Tibial nerve (tissue), 3 donors: ENCODE measurements at regions not wholly inside any gene's neighbourhood (a gene's known extent, or its start where the extent isn't known, plus 50 kb on each side); places are given as distances from the start of the nearest gene placed in this dataset.

ENCODE experiments used
- POLR2A ChIP-seq, 2 donors: fragments of 450-650 bp; IDR thresholded peaks; one replicate each; pipeline ENCODE4 v1.6.1; 2017; ENCODE audit warnings: antibody characterized with exemption in 2 of 2, mild to moderate bottlenecking in 2 of 2, moderate library complexity in 2 of 2
- TF ChIP-seq, protein P1 (sequence below), 5 experiments: fragments of 200-600 bp in 3 of 5; fragments of 450-650 bp in 2 of 5; sonication (generic) in 3 of 5; IDR thresholded peaks; one replicate each; pipeline ENCODE4 v1.5.1; 2016 to 2019; ENCODE audit warnings: antibody characterized with exemption in 5 of 5, mild to moderate bottlenecking in 3 of 5, moderate library complexity in 2 of 5

- TF ChIP-seq POLR2A (IDR thresholded peaks at IDR 0.05) = no peak
- TF ChIP-seq, protein P1, sequence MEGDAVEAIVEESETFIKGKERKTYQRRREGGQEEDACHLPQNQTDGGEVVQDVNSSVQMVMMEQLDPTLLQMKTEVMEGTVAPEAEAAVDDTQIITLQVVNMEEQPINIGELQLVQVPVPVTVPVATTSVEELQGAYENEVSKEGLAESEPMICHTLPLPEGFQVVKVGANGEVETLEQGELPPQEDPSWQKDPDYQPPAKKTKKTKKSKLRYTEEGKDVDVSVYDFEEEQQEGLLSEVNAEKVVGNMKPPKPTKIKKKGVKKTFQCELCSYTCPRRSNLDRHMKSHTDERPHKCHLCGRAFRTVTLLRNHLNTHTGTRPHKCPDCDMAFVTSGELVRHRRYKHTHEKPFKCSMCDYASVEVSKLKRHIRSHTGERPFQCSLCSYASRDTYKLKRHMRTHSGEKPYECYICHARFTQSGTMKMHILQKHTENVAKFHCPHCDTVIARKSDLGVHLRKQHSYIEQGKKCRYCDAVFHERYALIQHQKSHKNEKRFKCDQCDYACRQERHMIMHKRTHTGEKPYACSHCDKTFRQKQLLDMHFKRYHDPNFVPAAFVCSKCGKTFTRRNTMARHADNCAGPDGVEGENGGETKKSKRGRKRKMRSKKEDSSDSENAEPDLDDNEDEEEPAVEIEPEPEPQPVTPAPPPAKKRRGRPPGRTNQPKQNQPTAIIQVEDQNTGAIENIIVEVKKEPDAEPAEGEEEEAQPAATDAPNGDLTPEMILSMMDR (IDR thresholded peaks at IDR 0.05) = no peak
These were observed 58.3 kb upstream of the TRPM1 start for GRCh38 chr15:31159837-31160236.
